HepG2 (cell line): ENCODE measurements at regions not wholly inside any gene's neighbourhood (a gene's known extent, or its start where the extent isn't known, plus 50 kb on each side); places are given as distances from the start of the nearest gene placed in this dataset.

Experiments used
- ATAC-seq: fragments of 200-7000 bp; cut with Tn5 transposase; 3 replicates; pipeline ENCODE4 v1.9.1; 2020; ENCODE audit warnings: mild to moderate bottlenecking, moderate library complexity
- BruUV-seq: library from RNA; stranded (reverse); fragments of 400-500 nt; replicated peaks from 2 replicates; lab custom pipeline; 2021; lab: Mats Ljungman, UMichigan
- CTCF ChIA-PET: fragments of 300-600 bp; formaldehyde crosslinking; extraction: SDS; loops from one replicate; lab custom pipeline; 2021; ENCODE audit warnings: low total read pairs, inconsistent platforms, low intra/inter-chr PET ratio; lab: Yijun Ruan, JAX
- POLR2A ChIA-PET: fragments of 350-600 bp; sonication (Branson Sonifier 250); formaldehyde crosslinking; loops from one replicate; lab custom pipeline; 2020; ENCODE audit warnings: antibody characterized with exemption, inconsistent platforms; lab: Yijun Ruan, JAX
- DNase-seq: peaks from one replicate; pipeline ENCODE4 v3.0.0-alpha.2; 2015; ENCODE audit warnings: low spot score
- FAIRE-seq: peaks from 3 replicates; lab custom pipeline; 2011; peaks lifted over from hg19 to GRCh38; lab: Jason Lieb, UNC
- H2AFZ ChIP-seq: one replicate; pipeline ENCODE4 v1.6.1; 2011; ENCODE audit warnings: low read length, inconsistent platforms
- H3K27ac ChIP-seq: fragments of 300-600 bp; 3 replicates; pipeline ENCODE4 v1.8.0; 2011; ENCODE audit warnings: mixed run types, mild to moderate bottlenecking, mixed read lengths, low read length, inconsistent platforms; ENCODE audit not compliant: insufficient read depth; ENCODE audit errors: extremely low read length
- H3K27me3 ChIP-seq, 2 experiments: fragments of 200-600 bp in 1 of 2; 2 replicates in 1 of 2; 3 replicates in 1 of 2; pipeline versions ENCODE4 v1.6.0 to v1.8.0; 2011; ENCODE audit warnings: low read length in 2 of 2, mild to moderate bottlenecking in 2 of 2, moderate library complexity in 2 of 2, inconsistent platforms in 1 of 2; ENCODE audit not compliant: insufficient read depth in 2 of 2, control insufficient read depth in 1 of 2
- H3K36me3 ChIP-seq, 2 experiments: fragments of 200-600 bp in 1 of 2; replicated peaks in 1 of 2; 2 replicates in 1 of 2; 3 replicates in 1 of 2; pipeline versions ENCODE4 v1.5.1 to v1.8.0; 2011; ENCODE audit warnings: low read length in 2 of 2, inconsistent platforms in 1 of 2; ENCODE audit not compliant: insufficient read depth in 2 of 2, control insufficient read depth in 1 of 2
- H3K4me1 ChIP-seq: 2 replicates; pipeline ENCODE4 v1.5.1; 2012; ENCODE audit warnings: low read length, inconsistent platforms; ENCODE audit not compliant: insufficient read depth
- H3K4me2 ChIP-seq: 2 replicates; pipeline ENCODE4 v1.6.0; 2011; ENCODE audit warnings: low read depth, low read length, inconsistent platforms
- H3K4me3 ChIP-seq, 3 experiments: fragments of 200-600 bp in 1 of 3; sonication (generic), shearing (Covaris generic) in 1 of 3; replicated peaks in 1 of 3; 2 replicates each; pipeline ENCODE4 v1.5.1; 2011 to 2016; ENCODE audit warnings: low read length in 3 of 3, inconsistent platforms in 2 of 3, low read depth in 2 of 3, mild to moderate bottlenecking in 2 of 3, control low read depth in 1 of 3, mixed read lengths in 1 of 3; ENCODE audit not compliant: insufficient read depth in 1 of 3
- H3K79me2 ChIP-seq: one replicate; pipeline ENCODE4 v1.6.1; 2011; ENCODE audit warnings: low read length, inconsistent platforms; ENCODE audit not compliant: insufficient read depth
- H3K9ac ChIP-seq: 2 replicates; pipeline ENCODE4 v1.6.0; 2011; ENCODE audit warnings: mild to moderate bottlenecking, low read depth, low read length, inconsistent platforms; ENCODE audit not compliant: insufficient read depth
- H3K9me3 ChIP-seq: 2 replicates; pipeline ENCODE4 v1.5.1; 2012; ENCODE audit warnings: mild to moderate bottlenecking, low read length
- H4K20me1 ChIP-seq: 2 replicates; pipeline ENCODE4 v1.6.0; 2011; ENCODE audit warnings: inconsistent platforms, mild to moderate bottlenecking, low read length, moderate library complexity; ENCODE audit not compliant: insufficient read depth
- BORCS8-MEF2B ChIP-seq: sonication (generic); formaldehyde crosslinking; IDR thresholded peaks from 2 replicates; pipeline ENCODE4 v1.8.0; 2022; ENCODE audit warnings: mild to moderate bottlenecking, missing genetic modification reagents
- FOXM1 ChIP-seq: sonication (generic); formaldehyde crosslinking; IDR thresholded peaks from 2 replicates; pipeline ENCODE4 v1.5.0; 2020; ENCODE audit warnings: missing genetic modification reagents
- KAT7 ChIP-seq: IDR thresholded peaks from 2 replicates; pipeline ENCODE4 v1.6.1; 2018; ENCODE audit warnings: borderline replicate concordance, missing compliant biosample characterization
- PAX8 ChIP-seq: sonication (generic); formaldehyde crosslinking; IDR thresholded peaks from 2 replicates; pipeline ENCODE4 v1.8.0; 2022; ENCODE audit warnings: mild to moderate bottlenecking, missing genetic modification reagents, borderline replicate concordance
- SP2 ChIP-seq: sonication (generic); formaldehyde crosslinking; IDR thresholded peaks from 2 replicates; pipeline ENCODE4 v1.5.1; 2020; ENCODE audit warnings: mild to moderate bottlenecking, missing genetic modification reagents
- SRSF1 ChIP-seq: fragments of 200-400 bp; formaldehyde crosslinking; optimal IDR thresholded peaks from 2 replicates; pipeline ENCODE3; 2017; ENCODE audit warnings: mild to moderate bottlenecking, low read depth, low read length, moderate library complexity
- ZNF3 ChIP-seq: IDR thresholded peaks from 2 replicates; pipeline ENCODE4 v1.7.0; 2017; ENCODE audit warnings: inconsistent platforms
- ZNF326 ChIP-seq: sonication (generic); formaldehyde crosslinking; IDR thresholded peaks from 2 replicates; pipeline ENCODE4 v1.4.0; 2020; ENCODE audit warnings: missing genetic modification reagents, borderline replicate concordance
- ZNF652 ChIP-seq: IDR thresholded peaks from 2 replicates; pipeline ENCODE4 v1.6.1; 2016; ENCODE audit warnings: low read depth, borderline replicate concordance
- ZNF878 ChIP-seq: sonication (generic); formaldehyde crosslinking; IDR thresholded peaks from 2 replicates; pipeline ENCODE4 v1.8.1; 2023; ENCODE audit warnings: mild to moderate bottlenecking, missing genetic modification reagents, moderate library complexity
- ZNF891 ChIP-seq: sonication (generic); formaldehyde crosslinking; IDR thresholded peaks from 2 replicates; pipeline ENCODE4 v1.5.0; 2020; ENCODE audit warnings: mild to moderate bottlenecking, missing genetic modification reagents
- WGBS: methylation state at CpG from one replicate; pipeline ENCODE4 v1.1.6; 2017; ENCODE audit warnings: low lambda C conversion rate; 5-methylcytosine and 5-hydroxymethylcytosine counted together
- in situ Hi-C: cut with HindIII; loops from 2 replicates; pipeline ENCODE4 v1.10.0; 2017; ENCODE audit warnings: low pct_unique_long_range_greater_than_20kb; ENCODE audit not compliant: extremely low pct_ligation_motif_present
- intact Hi-C: fragments of 100-400 bp; cut with micrococcal nuclease; formaldehyde crosslinking; loops from one replicate; pipeline ENCODE4 v1.10.0; 2022; ENCODE audit not compliant: unreplicated experiment
- TF ChIP-seq, protein P1 (sequence below): sonication (generic); formaldehyde crosslinking; IDR thresholded peaks from 2 replicates; pipeline ENCODE4 v1.4.0; 2020; ENCODE audit warnings: mild to moderate bottlenecking, missing genetic modification reagents
- TF ChIP-seq, protein P2 (sequence below): sonication (generic); formaldehyde crosslinking; IDR thresholded peaks from 2 replicates; pipeline ENCODE4 v1.4.0; 2020; ENCODE audit warnings: missing genetic modification reagents, borderline replicate concordance
- TF ChIP-seq, protein P3 (sequence below): sonication (generic); formaldehyde crosslinking; IDR thresholded peaks from 2 replicates; pipeline ENCODE4 v1.5.0; 2020; ENCODE audit warnings: missing genetic modification reagents
- TF ChIP-seq, protein P4 (sequence below): IDR thresholded peaks from 2 replicates; pipeline ENCODE4 v1.6.1; 2016

DNA sequence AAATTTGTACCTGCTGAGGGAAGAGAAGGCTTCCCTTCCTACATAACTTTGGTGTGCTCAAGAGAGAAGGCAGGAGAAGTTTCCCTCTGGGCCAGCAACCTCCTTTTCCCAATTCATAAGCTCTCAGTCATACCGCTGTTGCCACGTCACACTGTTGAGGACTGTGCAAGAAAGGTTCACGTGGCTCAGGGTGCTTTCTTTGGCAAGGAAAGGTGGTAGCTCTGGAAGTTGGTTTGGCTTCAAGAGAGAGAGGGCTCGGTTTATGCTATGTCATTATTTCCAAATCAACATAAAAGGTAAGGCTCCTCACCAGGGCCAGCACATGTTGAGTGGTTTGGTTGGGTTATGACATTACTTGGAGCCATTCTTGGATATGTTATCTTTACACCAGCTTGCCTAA lies 77.3 kb downstream of the TNFSF18 start:
- Histone ChIP-seq H3K9me3 (no peaks in the 10 kb centered on the region), H3K4me3 (no peak overlapping the region), H3K27ac (no peak overlapping the region), H2AFZ (no peak overlapping the region)
- intact Hi-C loops (no loop called here), in situ Hi-C loops (no loop called here)
- CTCF ChIA-PET = no interaction called here
- no TSS peak for BruUV-seq
- TF ChIP-seq KAT7 = no peak
- TF ChIP-seq, protein P1, sequence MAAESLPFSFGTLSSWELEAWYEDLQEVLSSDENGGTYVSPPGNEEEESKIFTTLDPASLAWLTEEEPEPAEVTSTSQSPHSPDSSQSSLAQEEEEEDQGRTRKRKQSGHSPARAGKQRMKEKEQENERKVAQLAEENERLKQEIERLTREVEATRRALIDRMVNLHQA (CRISPR knock-in tag) = no peak
- TF ChIP-seq BORCS8-MEF2B = no peak
- TF ChIP-seq ZNF891 (CRISPR knock-in tag) = no peak
- TF ChIP-seq, protein P2, sequence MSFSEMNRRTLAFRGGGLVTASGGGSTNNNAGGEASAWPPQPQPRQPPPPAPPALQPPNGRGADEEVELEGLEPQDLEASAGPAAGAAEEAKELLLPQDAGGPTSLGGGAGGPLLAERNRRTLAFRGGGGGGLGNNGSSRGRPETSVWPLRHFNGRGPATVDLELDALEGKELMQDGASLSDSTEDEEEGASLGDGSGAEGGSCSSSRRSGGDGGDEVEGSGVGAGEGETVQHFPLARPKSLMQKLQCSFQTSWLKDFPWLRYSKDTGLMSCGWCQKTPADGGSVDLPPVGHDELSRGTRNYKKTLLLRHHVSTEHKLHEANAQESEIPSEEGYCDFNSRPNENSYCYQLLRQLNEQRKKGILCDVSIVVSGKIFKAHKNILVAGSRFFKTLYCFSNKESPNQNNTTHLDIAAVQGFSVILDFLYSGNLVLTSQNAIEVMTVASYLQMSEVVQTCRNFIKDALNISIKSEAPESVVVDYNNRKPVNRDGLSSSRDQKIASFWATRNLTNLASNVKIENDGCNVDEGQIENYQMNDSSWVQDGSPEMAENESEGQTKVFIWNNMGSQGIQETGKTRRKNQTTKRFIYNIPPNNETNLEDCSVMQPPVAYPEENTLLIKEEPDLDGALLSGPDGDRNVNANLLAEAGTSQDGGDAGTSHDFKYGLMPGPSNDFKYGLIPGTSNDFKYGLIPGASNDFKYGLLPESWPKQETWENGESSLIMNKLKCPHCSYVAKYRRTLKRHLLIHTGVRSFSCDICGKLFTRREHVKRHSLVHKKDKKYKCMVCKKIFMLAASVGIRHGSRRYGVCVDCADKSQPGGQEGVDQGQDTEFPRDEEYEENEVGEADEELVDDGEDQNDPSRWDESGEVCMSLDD (CRISPR knock-in tag) = no peak
- TF ChIP-seq ZNF878 (CRISPR knock-in tag) = no peak
- no peak for TF ChIP-seq ZNF3 (CRISPR knock-in tag)
- TF ChIP-seq PAX8 (CRISPR knock-in tag) = no peak
- no peak for TF ChIP-seq ZNF326 (CRISPR knock-in tag)
- TF ChIP-seq, protein P3, sequence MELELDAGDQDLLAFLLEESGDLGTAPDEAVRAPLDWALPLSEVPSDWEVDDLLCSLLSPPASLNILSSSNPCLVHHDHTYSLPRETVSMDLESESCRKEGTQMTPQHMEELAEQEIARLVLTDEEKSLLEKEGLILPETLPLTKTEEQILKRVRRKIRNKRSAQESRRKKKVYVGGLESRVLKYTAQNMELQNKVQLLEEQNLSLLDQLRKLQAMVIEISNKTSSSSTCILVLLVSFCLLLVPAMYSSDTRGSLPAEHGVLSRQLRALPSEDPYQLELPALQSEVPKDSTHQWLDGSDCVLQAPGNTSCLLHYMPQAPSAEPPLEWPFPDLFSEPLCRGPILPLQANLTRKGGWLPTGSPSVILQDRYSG (CRISPR knock-in tag) = no peak
- TF ChIP-seq ZNF652 (CRISPR knock-in tag) = no peak
- TF ChIP-seq SRSF1 = no peak
- TF ChIP-seq SP2 (CRISPR knock-in tag) = no peak
- TF ChIP-seq FOXM1 (CRISPR knock-in tag) = no peak
- TF ChIP-seq, protein P4, sequence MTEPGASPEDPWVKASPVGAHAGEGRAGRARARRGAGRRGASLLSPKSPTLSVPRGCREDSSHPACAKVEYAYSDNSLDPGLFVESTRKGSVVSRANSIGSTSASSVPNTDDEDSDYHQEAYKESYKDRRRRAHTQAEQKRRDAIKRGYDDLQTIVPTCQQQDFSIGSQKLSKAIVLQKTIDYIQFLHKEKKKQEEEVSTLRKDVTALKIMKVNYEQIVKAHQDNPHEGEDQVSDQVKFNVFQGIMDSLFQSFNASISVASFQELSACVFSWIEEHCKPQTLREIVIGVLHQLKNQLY = no peak
- TF ChIP-seq, all 625 proteins: peak for 0
- POLR2A ChIA-PET = no interaction called here
- no peak for DNase-seq
- H3K4me1 ChIP-seq = peaks cover 40% of the 10 kb centered on the region
- WGBS = 33% methylated on average over 4 of the region's 4 CpGs
- no peaks in the 10 kb centered on the region for H3K36me3 ChIP-seq
- no peaks in the 10 kb centered on the region for H4K20me1 ChIP-seq
- H3K79me2 ChIP-seq = no peaks in the 10 kb centered on the region
- H3K9ac ChIP-seq = no peak overlapping the region
- FAIRE-seq = no peak
- no peak for ATAC-seq
- no peaks in the 10 kb centered on the region for H3K27me3 ChIP-seq
- no peak overlapping the region for H3K4me2 ChIP-seq
